Endodermal cell (in vitro differentiated cells): ENCODE measurements at regions not wholly inside any gene's neighbourhood (a gene's known extent, or its start where the extent isn't known, plus 50 kb on each side); places are given as distances from the start of the nearest gene placed in this dataset.

Source experiments
- DNase-seq: peaks from one replicate; pipeline ENCODE4 v3.0.0-alpha.2; 2017
- H3K27ac ChIP-seq: 2 replicates; pipeline ENCODE4 v1.5.1; 2013; ENCODE audit warnings: mild to moderate bottlenecking, low read depth, low read length, moderate library complexity
- H3K27me3 ChIP-seq: 2 replicates; pipeline ENCODE4 v1.6.1; 2013; ENCODE audit warnings: mild to moderate bottlenecking, low read length, moderate library complexity; ENCODE audit not compliant: insufficient read depth, control insufficient read depth, poor library complexity, severe bottlenecking
- H3K36me3 ChIP-seq: 2 replicates; pipeline ENCODE4 v1.7.0; 2013; ENCODE audit warnings: mild to moderate bottlenecking, low read length, moderate library complexity; ENCODE audit not compliant: control insufficient read depth, insufficient read depth
- H3K4me1 ChIP-seq: one replicate; pipeline ENCODE4 v1.7.0; 2013; ENCODE audit warnings: low read length; ENCODE audit not compliant: control insufficient read depth, insufficient read depth
- H3K4me3 ChIP-seq: 2 replicates; pipeline ENCODE4 v1.5.1; 2013; ENCODE audit warnings: mild to moderate bottlenecking, low read length, moderate library complexity
- H3K9ac ChIP-seq: 2 replicates; pipeline ENCODE4 v1.6.1; 2013; ENCODE audit warnings: mild to moderate bottlenecking, low read length, moderate library complexity; ENCODE audit not compliant: poor library complexity, severe bottlenecking; ENCODE audit errors: extremely low read depth
- H3K9me3 ChIP-seq: 2 replicates; pipeline ENCODE4 v1.6.1; 2013; ENCODE audit warnings: mild to moderate bottlenecking, low read length, moderate library complexity; ENCODE audit not compliant: control insufficient read depth
- H3K27ac Mint-ChIP-seq: 2 replicates; pipeline ENCODE4 v1.8.0; 2020; ENCODE audit warnings: mixed read lengths
- H3K27me3 Mint-ChIP-seq: 2 replicates; pipeline ENCODE4 v1.8.0; 2021; ENCODE audit warnings: mild to moderate bottlenecking, mixed read lengths; ENCODE audit not compliant: insufficient read depth
- H3K36me3 Mint-ChIP-seq: 2 replicates; pipeline ENCODE4 v1.8.0; 2020; ENCODE audit warnings: low read depth, mixed read lengths
- H3K4me1 Mint-ChIP-seq: 2 replicates; pipeline ENCODE4 v1.8.0; 2020; ENCODE audit warnings: mixed read lengths
- H3K4me3 Mint-ChIP-seq: 2 replicates; pipeline ENCODE4 v1.8.0; 2020; ENCODE audit warnings: mild to moderate bottlenecking, moderate library complexity, mixed read lengths
- H3K9me3 Mint-ChIP-seq: 2 replicates; pipeline ENCODE4 v1.8.0; 2020; ENCODE audit warnings: mild to moderate bottlenecking, mixed read lengths
- WGBS, 2 experiments: methylation state at CpG; one replicate each; pipeline versions ENCODE4 v1.1.5 to v1.1.7; 2013; ENCODE audit warnings: missing lambda C conversion rate in 2 of 2, mixed read lengths in 1 of 2; ENCODE audit not compliant: insufficient coverage in 1 of 2, insufficient read length in 1 of 2; 5-methylcytosine and 5-hydroxymethylcytosine counted together
- TF ChIP-seq, protein P1 (sequence below): fragments of 200-600 bp; sonication (generic); conservative IDR thresholded peaks from 2 replicates; pipeline ENCODE4 v1.5.0; 2021; ENCODE audit warnings: antibody characterized with exemption, mild to moderate bottlenecking

DNA sequence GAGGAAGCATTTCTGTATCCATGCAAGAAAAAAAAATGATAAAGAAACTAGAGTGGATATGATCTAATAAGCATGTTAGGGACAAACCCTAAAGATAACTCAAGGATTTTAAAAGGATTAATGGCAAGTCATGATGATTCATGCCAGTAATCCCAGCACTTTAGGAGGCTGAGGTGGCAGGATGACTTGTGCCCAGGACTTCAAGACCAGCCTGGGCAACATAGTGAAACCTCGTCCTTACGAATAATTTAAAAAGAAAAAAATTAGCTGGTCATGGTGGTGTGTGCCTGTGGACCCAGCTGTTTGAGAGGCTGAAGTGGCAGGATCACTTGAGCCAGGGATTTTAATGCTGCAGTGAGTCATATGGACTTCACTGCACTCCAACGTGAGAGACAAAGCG lies 145.5 kb upstream of the BLID start:
- no peak overlapping the region for H3K27ac Mint-ChIP-seq
- Histone ChIP-seq H3K9me3 (no peaks in the 10 kb centered on the region), H3K36me3 (no peaks in the 10 kb centered on the region), H3K27me3 (no peaks in the 10 kb centered on the region), H3K27ac (no peak overlapping the region), H3K4me1 (no peaks in the 10 kb centered on the region), H3K4me3 (no peak overlapping the region), H3K9ac (no peak overlapping the region)
- H3K36me3 Mint-ChIP-seq, result no peaks in the 10 kb centered on the region
- no peak for DNase-seq
- H3K4me1 Mint-ChIP-seq, result no peaks in the 10 kb centered on the region
- H3K27me3 Mint-ChIP-seq, result peaks cover 10% of the 10 kb centered on the region
- no peak overlapping the region for H3K4me3 Mint-ChIP-seq
- WGBS, 2 experiments, result 93 to 100% methylated on average over 1 to 2 of the region's 4 CpGs
- TF ChIP-seq, protein P1, sequence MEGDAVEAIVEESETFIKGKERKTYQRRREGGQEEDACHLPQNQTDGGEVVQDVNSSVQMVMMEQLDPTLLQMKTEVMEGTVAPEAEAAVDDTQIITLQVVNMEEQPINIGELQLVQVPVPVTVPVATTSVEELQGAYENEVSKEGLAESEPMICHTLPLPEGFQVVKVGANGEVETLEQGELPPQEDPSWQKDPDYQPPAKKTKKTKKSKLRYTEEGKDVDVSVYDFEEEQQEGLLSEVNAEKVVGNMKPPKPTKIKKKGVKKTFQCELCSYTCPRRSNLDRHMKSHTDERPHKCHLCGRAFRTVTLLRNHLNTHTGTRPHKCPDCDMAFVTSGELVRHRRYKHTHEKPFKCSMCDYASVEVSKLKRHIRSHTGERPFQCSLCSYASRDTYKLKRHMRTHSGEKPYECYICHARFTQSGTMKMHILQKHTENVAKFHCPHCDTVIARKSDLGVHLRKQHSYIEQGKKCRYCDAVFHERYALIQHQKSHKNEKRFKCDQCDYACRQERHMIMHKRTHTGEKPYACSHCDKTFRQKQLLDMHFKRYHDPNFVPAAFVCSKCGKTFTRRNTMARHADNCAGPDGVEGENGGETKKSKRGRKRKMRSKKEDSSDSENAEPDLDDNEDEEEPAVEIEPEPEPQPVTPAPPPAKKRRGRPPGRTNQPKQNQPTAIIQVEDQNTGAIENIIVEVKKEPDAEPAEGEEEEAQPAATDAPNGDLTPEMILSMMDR, result no peak
- no peaks in the 10 kb centered on the region for H3K9me3 Mint-ChIP-seq

DNA sequence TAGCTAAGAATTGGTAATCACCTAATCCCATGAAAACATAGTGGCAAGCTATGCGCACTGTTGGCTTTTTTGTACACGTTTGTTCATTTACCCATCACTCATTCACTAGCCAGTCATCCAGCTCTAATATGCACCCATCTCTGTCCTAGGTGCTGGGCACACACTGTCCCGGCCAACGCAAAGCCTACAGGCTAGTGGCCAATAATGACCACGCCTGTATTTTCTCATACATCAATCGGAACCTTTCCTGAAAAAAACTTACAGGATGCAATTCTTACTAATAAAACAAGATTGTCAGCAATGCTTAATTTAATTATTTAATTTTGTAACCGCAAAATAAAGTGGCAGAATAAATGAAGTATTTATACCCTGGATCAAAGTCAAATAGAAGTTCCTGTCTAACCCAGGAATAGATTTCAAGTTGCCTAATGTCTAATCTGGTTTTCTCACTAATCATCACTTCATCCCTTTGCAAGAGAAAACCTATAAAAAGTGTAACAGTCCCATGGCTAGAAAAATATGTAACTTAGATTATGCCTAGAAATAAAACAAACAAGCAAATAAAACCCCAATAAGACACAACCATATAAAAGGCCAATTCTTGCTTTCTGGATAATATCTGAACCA lies 143.3 kb upstream of the BLID start:
- no peaks in the 10 kb centered on the region for H3K4me1 ChIP-seq
- no peak for DNase-seq
- 89 to 95% methylated on average over 5 to 7 of the region's 7 CpGs for WGBS, 2 experiments
- no peak overlapping the region for H3K27ac Mint-ChIP-seq
- no peaks in the 10 kb centered on the region for H3K36me3 ChIP-seq
- H3K27me3 Mint-ChIP-seq, result peaks cover 18% of the 10 kb centered on the region
- H3K9ac ChIP-seq, result no peak overlapping the region
- no peak overlapping the region for H3K27ac ChIP-seq
- H3K4me3 ChIP-seq, result no peak overlapping the region
- H3K9me3 ChIP-seq, result no peaks in the 10 kb centered on the region
- no peaks in the 10 kb centered on the region for H3K9me3 Mint-ChIP-seq
- H3K4me1 Mint-ChIP-seq, result no peaks in the 10 kb centered on the region
- no peak overlapping the region for H3K4me3 Mint-ChIP-seq
- H3K27me3 ChIP-seq, result no peaks in the 10 kb centered on the region
- peaks cover 3% of the 10 kb centered on the region for H3K36me3 Mint-ChIP-seq
- TF ChIP-seq, protein P1, result no peak

GRCh38 chr11:122258446-122259194 lies 142.6 kb upstream of the BLID start:
- Histone ChIP-seq H3K4me1 (no peaks in the 10 kb centered on the region), H3K4me3 (no peak overlapping the region), H3K9me3 (no peaks in the 10 kb centered on the region), H3K27ac (no peak overlapping the region), H3K36me3 (no peaks in the 10 kb centered on the region), H3K9ac (no peak overlapping the region), H3K27me3 (no peaks in the 10 kb centered on the region)
- H3K4me3 Mint-ChIP-seq, result no peak overlapping the region
- H3K4me1 Mint-ChIP-seq, result peaks cover 3% of the 10 kb centered on the region
- TF ChIP-seq, protein P1, result no peak
- peaks cover 18% of the 10 kb centered on the region for H3K27me3 Mint-ChIP-seq
- no peak for DNase-seq
- H3K9me3 Mint-ChIP-seq, result no peaks in the 10 kb centered on the region
- H3K27ac Mint-ChIP-seq, result no peak overlapping the region
- 68 to 100% methylated on average over 1 of the region's 1 CpG for WGBS, 2 experiments
- peaks cover 3% of the 10 kb centered on the region for H3K36me3 Mint-ChIP-seq
